ENCODE measurements at regions not wholly inside any gene's neighbourhood (a gene's known extent, or its start where the extent isn't known, plus 50 kb on each side); places are given as distances from the start of the nearest gene placed in this dataset.

- POLR2A ChIA-PET: no interaction called here
- H2AFZ ChIP-seq (ENCODE audit: insufficient read depth, low read depth, low read length, poor library complexity, severe bottlenecking): no peak overlapping the region
- no peak overlapping the region for H3K4me3 ChIP-seq (ENCODE audit: control extremely low read depth in 1 of 5, extremely low read depth in 1 of 5, insufficient read depth in 1 of 5, low read depth in 2 of 5, low read length in 4 of 5)
- no peak overlapping the region for H3K4me2 ChIP-seq (replicated peaks; ENCODE audit: low read depth, low read length, poor library complexity, severe bottlenecking)
- no peak for TF ChIP-seq CTCF (IDR thresholded peaks at IDR 0.05)
- TF ChIP-seq EZH2 (IDR thresholded peaks at IDR 0.05; ENCODE audit: borderline replicate concordance, insufficient read depth, low read depth, low read length, poor library complexity, severe bottlenecking): no peak
- ATAC-seq (ENCODE audit: low read depth) (no peak), DNase-seq (no peak)
- H3K79me2 ChIP-seq (ENCODE audit: control insufficient read depth, insufficient read depth, low read length): no peaks in the 10 kb centered on the region
- H3K27ac ChIP-seq (ENCODE audit: low read length in 2 of 2): no peak overlapping the region
- no peaks in the 10 kb centered on the region for H3K27me3 ChIP-seq (replicated peaks in 1 of 4; ENCODE audit: control extremely low read depth in 1 of 4, control insufficient read depth in 3 of 4, insufficient read depth in 4 of 4, low read length in 3 of 4)
- no peaks in the 10 kb centered on the region for H3K4me1 ChIP-seq (ENCODE audit: control insufficient read depth in 2 of 2, insufficient read depth in 2 of 2, low read length in 2 of 2)
- H4K20me1 ChIP-seq (ENCODE audit: control insufficient read depth, insufficient read depth, low read length, poor library complexity, severe bottlenecking): no peaks in the 10 kb centered on the region
- CTCF ChIA-PET: interaction anchor here (0.7 kb wide), 1 partner anchor 772 kb away, joined by 4 read pairs; no protein-coding TSS in a partner anchor
- no peaks in the 10 kb centered on the region for H3K9me3 ChIP-seq (ENCODE audit: control extremely low read depth in 1 of 3, control insufficient read depth in 2 of 3, insufficient read depth in 1 of 3, low read length in 2 of 3)
- H3K27ac Mint-ChIP-seq: no peak overlapping the region
- no peaks in the 10 kb centered on the region for H3K27me3 Mint-ChIP-seq
- H3K4me1 Mint-ChIP-seq: no peaks in the 10 kb centered on the region
- intact Hi-C loops (cut with micrococcal nuclease): no loop called here
- no peaks in the 10 kb centered on the region for H3K36me3 ChIP-seq (replicated peaks in 1 of 2; ENCODE audit: control extremely low read depth in 1 of 2, control insufficient read depth in 1 of 2, extremely low read depth in 1 of 2, insufficient read depth in 2 of 2, low read length in 1 of 2)
- no peak overlapping the region for H3K4me3 Mint-ChIP-seq
- no peak overlapping the region for H3K9ac ChIP-seq (ENCODE audit: low read length)
- no peaks in the 10 kb centered on the region for H3K9me3 Mint-ChIP-seq (ENCODE audit: insufficient read depth)
Measured at GRCh38 chr11:28471537-28471936, 363.3 kb downstream of the METTL15 start.

DNA sequence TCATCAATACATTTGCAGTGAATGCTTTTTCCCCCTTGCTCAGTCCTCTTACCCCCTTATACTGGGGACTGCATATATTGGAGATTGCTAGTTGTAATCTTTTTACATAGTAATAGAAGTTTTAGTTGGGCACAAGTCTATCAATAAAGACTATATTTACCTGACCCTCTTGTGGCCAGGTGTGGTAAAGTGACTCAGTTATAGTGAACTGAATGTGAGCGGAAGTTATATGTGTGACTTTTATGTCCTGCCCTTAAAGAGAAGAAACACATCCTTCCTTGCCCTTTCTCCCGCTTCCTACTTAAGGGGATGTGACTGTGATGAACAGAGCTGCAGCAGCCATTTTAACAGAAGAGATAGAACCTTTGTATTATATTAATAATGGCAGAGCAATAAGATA is 362.0 kb downstream of the METTL15 start:
- H3K36me3 ChIP-seq (replicated peaks in 1 of 2; ENCODE audit: control extremely low read depth in 1 of 2, control insufficient read depth in 1 of 2, extremely low read depth in 1 of 2, insufficient read depth in 2 of 2, low read length in 1 of 2): no peaks in the 10 kb centered on the region
- no CpG with 5 or more reads among the region's 2 CpGs for WGBS (ENCODE audit: insufficient coverage)
- H3K27ac ChIP-seq (ENCODE audit: low read length in 2 of 2): no peak overlapping the region
- TF ChIP-seq CTCF (IDR thresholded peaks at IDR 0.05) (no peak), EZH2 (IDR thresholded peaks at IDR 0.05; ENCODE audit: borderline replicate concordance, insufficient read depth, low read depth, low read length, poor library complexity, severe bottlenecking) (no peak)
- intact Hi-C loops (cut with micrococcal nuclease): no loop called here
- no peak overlapping the region for H2AFZ ChIP-seq (ENCODE audit: insufficient read depth, low read depth, low read length, poor library complexity, severe bottlenecking)
- DNase-seq (no peak), ATAC-seq (ENCODE audit: low read depth) (no peak)
- Mint-ChIP-seq H3K9me3 (ENCODE audit: insufficient read depth) (no peaks in the 10 kb centered on the region), H3K27ac (no peak overlapping the region), H3K4me1 (no peaks in the 10 kb centered on the region), H3K27me3 (no peaks in the 10 kb centered on the region), H3K4me3 (no peak overlapping the region)
- no peaks in the 10 kb centered on the region for H4K20me1 ChIP-seq (ENCODE audit: control insufficient read depth, insufficient read depth, low read length, poor library complexity, severe bottlenecking)
- no peaks in the 10 kb centered on the region for H3K27me3 ChIP-seq (replicated peaks in 1 of 4; ENCODE audit: control extremely low read depth in 1 of 4, control insufficient read depth in 3 of 4, insufficient read depth in 4 of 4, low read length in 3 of 4)
- POLR2A ChIA-PET: no interaction called here
- H3K9me3 ChIP-seq (ENCODE audit: control extremely low read depth in 1 of 3, control insufficient read depth in 2 of 3, insufficient read depth in 1 of 3, low read length in 2 of 3): no peaks in the 10 kb centered on the region
- CTCF ChIA-PET: no interaction called here
- no peak overlapping the region for H3K9ac ChIP-seq (ENCODE audit: low read length)
- no peak overlapping the region for H3K4me3 ChIP-seq (ENCODE audit: control extremely low read depth in 1 of 5, extremely low read depth in 1 of 5, insufficient read depth in 1 of 5, low read depth in 2 of 5, low read length in 4 of 5)
- no peaks in the 10 kb centered on the region for H3K4me1 ChIP-seq (ENCODE audit: control insufficient read depth in 2 of 2, insufficient read depth in 2 of 2, low read length in 2 of 2)
- no peak overlapping the region for H3K4me2 ChIP-seq (replicated peaks; ENCODE audit: low read depth, low read length, poor library complexity, severe bottlenecking)
- no peaks in the 10 kb centered on the region for H3K79me2 ChIP-seq (ENCODE audit: control insufficient read depth, insufficient read depth, low read length)

Measured in B cell (primary cell).